Activated T-cell treated with anti-CD3 and anti-CD28 coated beads, Interleukin-2, amount 50 U/mL, for 24 hours (primary cell): ENCODE measurements at regions not wholly inside any gene's neighbourhood (a gene's known extent, or its start where the extent isn't known, plus 50 kb on each side); places are given as distances from the start of the nearest gene placed in this dataset.
"Not testable (repeated sequence)": the region's sequence is repeated elsewhere in the genome, so short reads cannot be mapped to it uniquely, and the experiment has no call there.

ENCODE experiments used
- DNase-seq: peaks from one replicate; pipeline ENCODE4 v3.0.0-alpha.2; 2020
- H3K27ac Mint-ChIP-seq: 2 replicates; pipeline ENCODE4 v1.8.0; 2020; ENCODE audit warnings: mild to moderate bottlenecking, mixed read lengths
- H3K27me3 Mint-ChIP-seq: 2 replicates; pipeline ENCODE4 v1.8.0; 2020; ENCODE audit warnings: mixed read lengths
- H3K36me3 Mint-ChIP-seq: 2 replicates; pipeline ENCODE4 v1.8.0; 2020; ENCODE audit warnings: low read depth, mixed read lengths
- H3K4me1 Mint-ChIP-seq: 2 replicates; pipeline ENCODE4 v1.8.0; 2020; ENCODE audit warnings: low read depth, mixed read lengths
- H3K4me3 Mint-ChIP-seq: 2 replicates; pipeline ENCODE4 v1.8.0; 2020; ENCODE audit warnings: mild to moderate bottlenecking, moderate library complexity, mixed read lengths
- H3K9me3 Mint-ChIP-seq: 2 replicates; pipeline ENCODE4 v1.8.0; 2020; ENCODE audit warnings: mixed read lengths

DNA sequence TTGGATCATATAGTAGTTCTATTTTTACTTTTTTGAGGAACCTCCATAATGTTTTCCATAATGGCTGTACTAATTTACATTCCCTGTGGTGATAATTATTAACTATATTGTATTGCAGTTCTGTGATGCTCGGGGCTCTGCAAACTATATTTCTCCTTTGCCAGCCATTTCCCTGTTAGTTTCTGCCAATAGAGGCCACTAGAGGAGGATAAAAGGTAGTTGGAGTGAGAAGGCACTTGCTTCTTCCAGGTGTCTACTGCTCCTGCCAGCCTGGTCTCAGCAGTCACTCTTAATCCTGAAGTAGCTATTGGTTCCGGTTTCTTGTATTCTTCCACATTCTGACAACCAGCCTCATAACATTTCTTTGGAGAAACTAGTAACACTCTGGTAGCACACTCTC, 233.9 kb upstream of the GBE1 start:
- H3K4me3 Mint-ChIP-seq, result no peak overlapping the region
- no peak overlapping the region for H3K27ac Mint-ChIP-seq
- H3K27me3 Mint-ChIP-seq, result no peaks in the 10 kb centered on the region

DNA sequence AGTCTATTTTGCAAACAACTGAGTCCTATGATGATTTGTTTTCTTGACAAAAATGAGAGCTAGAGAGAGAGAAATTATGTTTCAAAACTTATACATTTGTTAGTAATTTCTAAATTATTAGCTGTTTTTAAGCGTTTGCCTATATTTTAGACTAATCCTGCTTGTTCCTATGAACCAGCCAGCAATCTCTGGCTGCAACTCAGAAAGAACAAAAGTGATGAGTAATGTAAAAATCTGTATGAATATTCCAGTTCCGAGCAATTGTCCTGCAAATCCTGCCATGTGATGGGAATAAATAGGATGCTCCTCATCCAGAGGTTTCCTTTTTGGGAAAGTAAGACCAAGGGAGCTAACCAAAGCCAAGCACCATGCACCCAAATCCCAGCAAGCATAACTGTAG, 228.3 kb upstream of the GBE1 start:
- Mint-ChIP-seq H3K27me3 (no peaks in the 10 kb centered on the region), H3K36me3 (no peaks in the 10 kb centered on the region), H3K9me3 (peaks cover 3% of the 10 kb centered on the region), H3K4me1 (no peaks in the 10 kb centered on the region), H3K4me3 (no peak overlapping the region), H3K27ac (no peak overlapping the region)
- no peak for DNase-seq

More for the DNA sequence above, 233.9 kb upstream of the GBE1 start:
- no peak for DNase-seq
- no peaks in the 10 kb centered on the region for H3K4me1 Mint-ChIP-seq
- H3K9me3 Mint-ChIP-seq, result no peaks in the 10 kb centered on the region
- H3K36me3 Mint-ChIP-seq, result no peaks in the 10 kb centered on the region

DNA sequence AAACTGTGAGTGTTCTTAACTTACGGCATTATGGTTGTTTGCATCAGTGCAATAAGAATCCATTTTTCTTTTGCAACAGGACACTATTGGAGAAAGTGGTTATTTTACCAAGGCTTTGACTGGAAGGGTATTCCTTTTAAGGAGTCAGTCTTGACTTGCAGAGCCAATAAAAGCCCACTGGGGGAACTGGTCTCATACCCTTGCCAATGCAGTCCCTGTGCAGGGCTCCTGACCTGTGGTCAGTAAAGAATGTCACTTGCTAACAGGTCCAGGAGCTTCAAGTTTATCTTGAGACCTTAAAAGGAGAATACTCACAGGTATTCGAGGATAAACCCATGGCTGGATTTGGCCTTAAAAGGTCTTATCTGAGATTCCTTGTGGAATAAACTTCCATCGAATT, 227.8 kb upstream of the GBE1 start:
- Mint-ChIP-seq H3K27me3 (no peaks in the 10 kb centered on the region), H3K4me1 (no peaks in the 10 kb centered on the region), H3K9me3 (peaks cover 3% of the 10 kb centered on the region), H3K36me3 (no peaks in the 10 kb centered on the region), H3K27ac (no peak overlapping the region), H3K4me3 (no peak overlapping the region)
- DNase-seq, result no peak

DNA sequence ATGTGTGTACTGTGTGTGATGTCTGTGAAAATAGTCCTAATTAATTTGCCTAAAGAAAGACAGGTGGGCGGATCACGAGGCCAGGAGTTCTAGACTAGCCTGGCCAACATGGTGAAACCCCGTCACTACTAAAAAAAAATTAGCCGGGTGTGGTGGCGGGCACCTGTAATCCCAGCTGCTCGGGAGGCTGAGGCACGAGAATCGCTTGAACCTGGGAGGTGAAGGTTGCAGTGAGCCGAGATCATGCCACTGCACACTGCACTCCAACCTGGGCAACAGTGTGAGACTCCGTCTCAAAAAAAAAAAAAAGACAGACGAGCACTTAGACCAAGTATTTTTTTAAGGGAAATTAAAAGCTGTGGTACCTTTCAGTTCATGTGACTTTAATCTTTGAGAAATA, 226.0 kb upstream of the GBE1 start:
- H3K36me3 Mint-ChIP-seq, DNase-seq, H3K27ac Mint-ChIP-seq, H3K4me1 Mint-ChIP-seq, H3K4me3 Mint-ChIP-seq, H3K9me3 Mint-ChIP-seq, H3K27me3 Mint-ChIP-seq: not testable (repeated sequence)

DNA sequence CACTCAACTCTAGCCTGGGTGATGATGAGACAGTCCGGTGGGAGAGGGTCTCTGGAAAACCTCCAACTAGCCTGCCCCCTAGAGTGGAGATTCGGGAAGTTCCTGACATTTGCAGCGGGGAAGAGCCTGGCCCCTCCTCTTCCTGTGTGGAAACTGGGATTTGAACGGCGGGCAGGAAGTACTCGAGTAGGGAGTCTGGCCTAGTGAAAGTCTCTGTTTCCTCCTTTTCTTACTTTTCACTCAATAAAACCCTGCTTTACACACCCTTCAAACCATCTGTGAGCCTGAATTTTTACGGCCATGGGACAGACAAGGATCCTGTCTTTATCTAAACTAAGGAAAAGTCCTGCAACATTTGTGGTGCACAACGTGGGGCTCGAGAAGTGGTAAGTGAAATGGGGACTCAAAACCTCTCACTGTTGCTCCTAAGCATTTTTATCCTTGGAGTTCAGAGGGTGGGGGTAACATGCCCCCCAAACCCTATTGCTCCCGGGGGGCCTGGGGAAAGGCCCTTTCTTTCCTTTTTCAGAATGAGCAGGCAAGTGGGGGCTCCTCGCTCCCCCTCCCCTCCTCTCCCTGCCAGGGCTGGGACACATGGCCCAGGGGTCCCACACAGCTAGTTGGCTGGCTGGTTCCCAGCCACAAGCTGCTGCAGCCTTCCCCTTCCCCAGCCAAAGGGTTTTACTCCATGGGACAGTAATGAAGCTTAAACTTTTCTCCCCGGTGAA, 224.7 kb upstream of the GBE1 start:
- Mint-ChIP-seq H3K27me3 (no peaks in the 10 kb centered on the region), H3K9me3 (peaks cover 3% of the 10 kb centered on the region), H3K36me3 (no peaks in the 10 kb centered on the region), H3K4me1 (no peaks in the 10 kb centered on the region), H3K27ac (no peak overlapping the region), H3K4me3 (no peak overlapping the region)
- no peak for DNase-seq

DNA sequence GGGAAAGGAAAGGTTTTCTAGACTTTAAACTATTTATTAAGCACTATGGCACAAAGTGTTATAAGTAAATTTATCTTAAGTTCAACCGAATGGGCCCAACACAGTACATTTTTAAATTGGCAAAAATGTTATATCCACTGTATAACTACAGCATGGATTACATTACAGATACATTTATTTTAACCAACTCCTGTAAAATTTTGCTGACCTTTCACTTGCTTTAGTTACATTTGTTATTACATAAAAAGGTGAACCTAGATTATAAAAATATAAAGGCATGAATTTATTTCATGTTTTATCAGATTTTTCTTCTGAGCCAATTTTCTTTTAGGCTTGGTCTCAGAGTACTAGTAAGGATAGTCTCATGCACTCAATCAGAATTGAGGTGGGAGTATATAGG, 221.9 kb upstream of the GBE1 start:
- Mint-ChIP-seq H3K36me3 (no peaks in the 10 kb centered on the region), H3K4me3 (no peak overlapping the region), H3K27ac (no peak overlapping the region), H3K27me3 (no peaks in the 10 kb centered on the region), H3K9me3 (peaks cover 4% of the 10 kb centered on the region), H3K4me1 (no peaks in the 10 kb centered on the region)
- DNase-seq, result no peak

DNA sequence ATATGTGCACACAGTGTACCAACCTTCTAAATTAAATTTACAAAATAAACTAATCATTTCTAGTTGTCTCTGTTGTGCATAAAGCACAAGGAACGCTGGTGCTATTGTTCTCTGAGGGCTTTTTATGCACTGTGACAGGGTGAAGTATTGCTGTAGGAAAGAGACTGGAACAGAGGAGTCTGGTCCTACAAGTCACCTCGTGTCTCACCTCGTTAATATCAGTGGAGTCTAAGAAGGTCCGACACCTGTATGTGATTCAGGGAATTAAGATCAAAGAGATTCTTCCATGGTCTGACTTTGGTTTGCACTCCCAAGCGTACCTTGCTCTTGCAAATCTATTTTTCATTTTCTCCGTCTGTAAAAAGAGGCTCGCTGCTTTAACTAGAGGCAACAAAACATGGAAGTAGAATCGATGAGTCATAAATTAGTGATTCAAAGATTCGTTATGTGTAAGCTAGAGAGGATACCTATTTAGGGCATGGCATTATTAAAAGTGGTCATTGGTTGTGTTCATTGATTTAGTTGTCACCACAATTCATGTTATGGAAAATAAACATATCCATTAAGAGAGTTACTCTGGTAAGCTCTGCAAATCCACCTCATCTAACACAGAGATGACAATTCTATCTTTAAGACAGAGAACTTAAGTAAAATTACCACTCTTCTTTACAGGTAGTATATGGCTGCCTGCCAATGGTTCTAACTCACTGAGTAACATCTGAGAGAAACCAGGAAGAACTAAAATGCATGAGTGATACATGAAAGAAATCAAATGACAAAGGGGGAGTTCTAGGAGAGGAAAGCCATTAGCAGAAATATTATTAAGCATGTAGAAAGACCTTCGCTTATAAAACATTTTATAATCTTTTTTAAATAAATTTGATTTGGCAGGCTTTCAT, 219.4 kb upstream of the GBE1 start:
- no peaks in the 10 kb centered on the region for H3K4me1 Mint-ChIP-seq
- H3K9me3 Mint-ChIP-seq, result peaks cover 5% of the 10 kb centered on the region
- no peaks in the 10 kb centered on the region for H3K36me3 Mint-ChIP-seq
- no peak for DNase-seq
- no peak overlapping the region for H3K4me3 Mint-ChIP-seq
- no peaks in the 10 kb centered on the region for H3K27me3 Mint-ChIP-seq
- no peak overlapping the region for H3K27ac Mint-ChIP-seq

DNA sequence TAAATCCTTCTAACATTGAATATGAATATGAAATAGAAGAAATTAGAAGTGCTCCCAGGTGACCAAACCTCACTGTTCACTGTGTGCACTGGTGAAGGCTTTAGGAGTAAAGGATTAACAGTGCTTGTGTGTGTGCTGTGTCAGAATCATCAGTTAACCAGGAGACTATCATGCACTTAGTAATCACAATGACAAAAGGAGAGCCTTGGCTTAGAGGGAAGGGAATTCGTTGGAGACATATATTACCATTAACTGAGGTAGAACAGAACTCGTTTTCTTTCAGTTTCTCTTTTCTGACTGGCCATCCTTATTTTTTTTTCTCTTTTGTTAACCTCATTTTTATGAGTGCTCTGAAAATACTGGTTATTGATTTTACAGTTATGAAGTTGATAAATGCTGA, 213.3 kb upstream of the GBE1 start:
- Mint-ChIP-seq H3K4me1 (no peaks in the 10 kb centered on the region), H3K4me3 (no peak overlapping the region), H3K9me3 (peaks cover 2% of the 10 kb centered on the region), H3K36me3 (no peaks in the 10 kb centered on the region), H3K27me3 (no peaks in the 10 kb centered on the region), H3K27ac (no peak overlapping the region)
- no peak for DNase-seq

DNA sequence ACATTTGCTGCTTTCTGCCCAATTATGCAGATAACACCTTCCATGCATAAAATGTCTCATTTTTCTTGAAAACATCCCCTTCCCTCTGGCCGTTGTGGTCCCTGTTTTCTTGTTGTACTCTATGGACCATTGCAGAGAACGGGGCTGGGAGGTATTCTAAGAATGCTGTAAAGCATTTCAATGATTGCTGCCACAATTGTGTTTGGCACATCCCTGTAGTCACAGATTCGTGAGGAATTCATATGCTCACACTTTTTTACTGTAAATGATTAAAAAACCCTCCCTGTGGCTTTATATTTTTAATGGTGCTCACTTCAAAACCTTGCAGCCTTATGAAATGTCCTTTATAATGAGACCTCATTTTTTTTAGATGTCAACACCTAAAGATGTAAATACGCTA, 207.2 kb upstream of the GBE1 start:
- no peak overlapping the region for H3K27ac Mint-ChIP-seq
- no peaks in the 10 kb centered on the region for H3K9me3 Mint-ChIP-seq
- DNase-seq, result no peak
- no peak overlapping the region for H3K4me3 Mint-ChIP-seq
- H3K27me3 Mint-ChIP-seq, result no peaks in the 10 kb centered on the region
- no peaks in the 10 kb centered on the region for H3K4me1 Mint-ChIP-seq
- no peaks in the 10 kb centered on the region for H3K36me3 Mint-ChIP-seq

DNA sequence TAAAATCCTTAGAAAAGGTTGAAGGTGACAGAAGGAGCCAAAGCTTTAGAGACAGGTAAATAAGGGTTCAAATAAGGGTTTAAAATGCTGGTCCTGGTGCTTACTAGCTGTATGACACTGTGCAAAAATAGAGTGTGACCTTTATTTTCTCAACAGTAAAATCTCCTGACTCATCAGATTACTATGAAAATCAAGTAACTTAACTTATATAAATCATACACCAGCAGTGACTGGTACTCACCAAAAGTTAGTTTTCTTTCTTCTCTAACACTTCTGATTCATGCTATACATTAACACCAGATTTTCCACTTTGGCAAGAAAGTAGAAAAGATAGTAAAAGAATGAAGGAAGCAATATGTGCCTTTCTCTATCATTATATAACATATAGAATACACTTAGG, 205.9 kb upstream of the GBE1 start:
- H3K4me3 Mint-ChIP-seq, result no peak overlapping the region

DNA sequence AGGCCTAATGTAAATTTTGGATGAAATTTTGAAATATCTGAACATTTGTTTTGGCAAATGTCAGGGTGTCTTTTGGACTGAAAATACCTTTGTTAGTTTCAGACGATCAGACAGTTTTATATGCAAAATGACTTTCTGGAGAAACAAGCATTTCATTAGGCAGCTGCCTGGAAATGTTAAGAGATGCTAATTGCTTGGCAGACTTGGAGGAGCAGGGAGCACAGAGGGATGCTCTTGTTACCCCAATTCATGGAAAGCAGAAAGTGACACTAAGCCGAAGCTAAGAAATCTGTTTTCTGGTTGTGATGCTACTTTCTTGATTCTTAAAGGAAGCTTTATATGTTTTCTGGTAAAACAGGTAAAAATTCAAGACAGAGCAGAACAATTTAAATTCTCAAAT, 204.3 kb upstream of the GBE1 start:
- H3K36me3 Mint-ChIP-seq, result no peaks in the 10 kb centered on the region
- no peak overlapping the region for H3K27ac Mint-ChIP-seq
- H3K4me1 Mint-ChIP-seq, result no peaks in the 10 kb centered on the region
- no peak for DNase-seq
- no peaks in the 10 kb centered on the region for H3K27me3 Mint-ChIP-seq
- H3K9me3 Mint-ChIP-seq, result no peaks in the 10 kb centered on the region
- no peak overlapping the region for H3K4me3 Mint-ChIP-seq

More for the DNA sequence above, 205.9 kb upstream of the GBE1 start:
- no peak for DNase-seq
- Mint-ChIP-seq H3K27me3 (no peaks in the 10 kb centered on the region), H3K27ac (no peak overlapping the region), H3K4me1 (no peaks in the 10 kb centered on the region), H3K36me3 (no peaks in the 10 kb centered on the region), H3K9me3 (no peaks in the 10 kb centered on the region)

DNA sequence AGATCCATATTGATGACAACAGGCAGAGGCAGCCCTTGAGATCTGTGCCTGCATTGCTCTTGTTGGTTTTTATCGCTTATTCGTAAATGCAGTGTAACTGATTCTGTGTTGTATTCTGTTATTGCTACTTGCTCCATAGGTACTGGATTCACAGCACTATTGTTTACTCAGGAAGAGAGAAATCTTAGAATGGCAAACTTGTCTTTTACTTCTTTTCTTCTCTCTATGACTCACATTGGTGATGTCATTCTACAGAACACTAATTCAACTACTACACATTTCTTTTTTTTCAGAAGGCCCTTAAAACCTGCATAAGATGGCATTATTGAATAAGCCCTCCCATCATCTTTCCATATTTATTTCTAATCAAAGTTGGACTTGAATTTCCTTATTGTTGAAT, 201.0 kb upstream of the GBE1 start:
- no peaks in the 10 kb centered on the region for H3K4me1 Mint-ChIP-seq
- no peaks in the 10 kb centered on the region for H3K36me3 Mint-ChIP-seq
- no peak for DNase-seq
- no peaks in the 10 kb centered on the region for H3K27me3 Mint-ChIP-seq
- no peaks in the 10 kb centered on the region for H3K9me3 Mint-ChIP-seq
- H3K27ac Mint-ChIP-seq, result no peak overlapping the region
- H3K4me3 Mint-ChIP-seq, result no peak overlapping the region

DNA sequence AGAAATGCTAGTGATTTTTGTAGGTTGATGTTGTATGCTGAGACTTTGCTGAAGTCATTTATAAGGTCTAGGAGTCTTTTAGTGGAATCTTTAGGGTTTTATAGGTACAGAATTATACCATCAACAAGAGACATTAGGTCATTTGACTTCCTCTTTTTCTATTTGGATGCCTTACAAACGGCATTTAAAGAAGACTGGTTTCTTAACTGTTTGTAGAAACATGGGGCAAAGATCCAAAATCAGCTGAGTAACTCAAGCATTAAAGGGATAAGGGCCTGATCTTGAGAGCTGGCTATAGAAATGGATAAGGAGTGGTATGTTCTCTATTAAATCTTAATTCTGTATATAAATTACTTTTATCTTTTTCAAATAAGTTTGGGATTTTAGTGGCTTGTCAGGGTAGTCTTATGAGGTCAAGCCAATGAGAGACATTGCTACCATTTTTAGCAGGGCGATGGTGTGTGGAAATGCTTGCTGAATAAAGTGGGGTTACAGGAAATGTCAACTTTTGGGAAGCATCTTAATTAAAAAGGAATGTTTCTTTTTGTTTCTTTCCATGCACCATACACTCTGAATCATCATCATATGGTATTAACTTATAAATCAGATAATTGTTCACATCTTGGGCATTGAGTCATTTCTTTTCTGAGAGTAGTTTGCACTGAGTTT, 197.7 kb upstream of the GBE1 start:
- Mint-ChIP-seq H3K4me3 (no peak overlapping the region), H3K27me3 (no peaks in the 10 kb centered on the region), H3K27ac (no peak overlapping the region), H3K9me3 (no peaks in the 10 kb centered on the region), H3K36me3 (no peaks in the 10 kb centered on the region), H3K4me1 (no peaks in the 10 kb centered on the region)
- DNase-seq, result no peak

DNA sequence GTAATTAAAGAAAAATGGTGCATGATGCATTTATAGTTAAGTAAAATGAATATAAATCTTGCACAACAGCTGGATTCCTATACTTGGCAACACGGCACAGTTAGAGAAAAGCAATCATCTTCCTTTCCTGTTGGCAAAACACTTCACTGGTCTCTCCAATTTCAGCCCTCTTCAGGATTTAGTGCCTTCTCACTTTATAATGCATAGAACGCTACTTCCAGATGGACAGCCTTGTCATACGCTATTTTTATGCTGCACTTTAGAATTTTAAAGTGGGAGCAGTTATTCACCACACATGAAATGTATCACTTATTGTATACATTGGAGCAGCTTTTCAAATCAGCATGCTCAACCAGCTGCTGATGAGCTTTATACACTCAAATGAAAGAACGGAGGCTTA, 194.4 kb upstream of the GBE1 start:
- Mint-ChIP-seq H3K36me3 (no peaks in the 10 kb centered on the region), H3K9me3 (no peaks in the 10 kb centered on the region), H3K27me3 (no peaks in the 10 kb centered on the region), H3K4me3 (no peak overlapping the region), H3K27ac (no peak overlapping the region), H3K4me1 (no peaks in the 10 kb centered on the region)
- DNase-seq, result no peak

DNA sequence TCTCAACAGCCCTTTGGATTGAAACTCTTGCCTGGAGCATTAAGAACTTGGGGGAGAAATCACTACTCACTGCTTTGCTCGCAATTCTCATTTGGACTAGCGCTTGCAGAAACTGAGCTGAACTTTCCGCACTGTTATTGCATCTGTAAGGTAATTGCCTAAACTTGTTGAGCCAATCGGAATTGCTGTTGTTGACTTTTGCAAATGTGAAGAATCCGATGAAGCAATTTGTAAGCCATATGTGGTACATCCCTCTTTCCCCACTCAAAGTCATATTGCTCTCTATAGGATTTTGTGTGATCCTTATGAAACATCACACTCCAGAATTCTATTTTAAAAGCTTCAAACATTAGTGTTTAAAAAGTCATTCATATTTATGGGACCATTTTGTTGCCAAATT, 191.7 kb upstream of the GBE1 start:
- no peak for DNase-seq
- no peaks in the 10 kb centered on the region for H3K4me1 Mint-ChIP-seq
- H3K4me3 Mint-ChIP-seq, result no peak overlapping the region

More for the DNA sequence above, 191.7 kb upstream of the GBE1 start:
- H3K27ac Mint-ChIP-seq, result no peak overlapping the region
- H3K27me3 Mint-ChIP-seq, result no peaks in the 10 kb centered on the region
- no peaks in the 10 kb centered on the region for H3K9me3 Mint-ChIP-seq
- no peaks in the 10 kb centered on the region for H3K36me3 Mint-ChIP-seq
